NAMALWA (cell line): ENCODE measurements at regions not wholly inside any gene's neighbourhood (a gene's known extent, or its start where the extent isn't known, plus 50 kb on each side); places are given as distances from the start of the nearest gene placed in this dataset.

Experiments
- DNase-seq: peaks from one replicate; pipeline ENCODE4 v3.0.0-alpha.2; 2015; ENCODE audit warnings: low spot score

GRCh38 chr16:55225972-55226542 is 97.9 kb upstream of the IRX6 start:
- peak; percentile 40 for DNase-seq

- DNase-seq, result no peak
These were observed 91.2 kb upstream of the IRX6 start for GRCh38 chr16:55232822-55233221.

- DNase-seq, result no peak
These were observed 90.5 kb upstream of the IRX6 start for GRCh38 chr16:55233464-55233863.

- no peak for DNase-seq
These were observed 87.3 kb upstream of the IRX6 start for GRCh38 chr16:55236655-55237054.

GRCh38 chr16:55239723-55240122 is 84.3 kb upstream of the IRX6 start:
- no peak for DNase-seq

GRCh38 chr16:55240888-55241287 is 83.1 kb upstream of the IRX6 start:
- no peak for DNase-seq

GRCh38 chr16:55242667-55243066 is 81.3 kb upstream of the IRX6 start:
- no peak for DNase-seq

- DNase-seq, result no peak
These were observed 75.9 kb upstream of the IRX6 start for GRCh38 chr16:55248058-55248457.

- DNase-seq, result no peak
These were observed 75.5 kb upstream of the IRX6 start for GRCh38 chr16:55248494-55248893.

- no peak for DNase-seq
These were observed 74.6 kb upstream of the IRX6 start for GRCh38 chr16:55249361-55249760.

GRCh38 chr16:55249936-55250335 is 74.1 kb upstream of the IRX6 start:
- no peak for DNase-seq

GRCh38 chr16:55250701-55251100 is 73.3 kb upstream of the IRX6 start:
- DNase-seq, result no peak

- DNase-seq, result no peak
These were observed 72.9 kb upstream of the IRX6 start for GRCh38 chr16:55251151-55251550.

GRCh38 chr16:55252577-55252976 is 71.4 kb upstream of the IRX6 start:
- peak; percentile 12 for DNase-seq

- no peak for DNase-seq
These were observed 70.0 kb upstream of the IRX6 start for GRCh38 chr16:55253987-55254386.

GRCh38 chr16:55255733-55256282 is 68.2 kb upstream of the IRX6 start:
- no peak for DNase-seq

- no peak for DNase-seq
These were observed 67.5 kb upstream of the IRX6 start for GRCh38 chr16:55256412-55257016.

GRCh38 chr16:55257966-55258613 is 65.9 kb upstream of the IRX6 start:
- peak; percentile 69 for DNase-seq

GRCh38 chr16:55261301-55261700 is 62.7 kb upstream of the IRX6 start:
- no peak for DNase-seq

GRCh38 chr16:55263271-55264250 is 60.4 kb upstream of the IRX6 start:
- no peak for DNase-seq

GRCh38 chr16:55264949-55265348 is 59.1 kb upstream of the IRX6 start:
- no peak for DNase-seq

GRCh38 chr16:55265926-55266325 is 58.1 kb upstream of the IRX6 start:
- DNase-seq, result no peak
